HG03045 (cell line): ENCODE measurements at regions not wholly inside any gene's neighbourhood (a gene's known extent, or its start where the extent isn't known, plus 50 kb on each side); places are given as distances from the start of the nearest gene placed in this dataset.
"Not testable (repeated sequence)": the region's sequence is repeated elsewhere in the genome, so short reads cannot be mapped to it uniquely, and the experiment has no call there.

Experiments used
- ATAC-seq: cut with Tn5 transposase; IDR thresholded peaks from one replicate; pipeline ENCODE4 v1.9.1; 2021; ENCODE audit warnings: mild to moderate bottlenecking, moderate library complexity; ENCODE audit not compliant: unreplicated experiment

- no peak for ATAC-seq
Measured at GRCh38 chr4:17020451-17020850, 122.0 kb upstream of the LDB2 start.

- ATAC-seq: not testable (repeated sequence)
Measured at GRCh38 chr4:17018621-17019020, 120.2 kb upstream of the LDB2 start.

- ATAC-seq: no peak
Measured at GRCh38 chr4:17018013-17018412, 119.6 kb upstream of the LDB2 start.

GRCh38 chr4:17013382-17014006 is 115.0 kb upstream of the LDB2 start:
- ATAC-seq: no peak

GRCh38 chr4:17012451-17012850 is 114.0 kb upstream of the LDB2 start:
- ATAC-seq: no peak

- no peak for ATAC-seq
Measured at GRCh38 chr4:17010426-17011087, 112.1 kb upstream of the LDB2 start.

GRCh38 chr4:17009871-17010367 is 111.5 kb upstream of the LDB2 start:
- ATAC-seq: no peak

- ATAC-seq: no peak
Measured at GRCh38 chr4:17008834-17009345, 110.4 kb upstream of the LDB2 start.

GRCh38 chr4:17003606-17004392 is 105.4 kb upstream of the LDB2 start:
- ATAC-seq: not testable (repeated sequence)

GRCh38 chr4:16995451-16995850 is 97.0 kb upstream of the LDB2 start:
- no peak for ATAC-seq

GRCh38 chr4:16993956-16994840 is 95.8 kb upstream of the LDB2 start:
- ATAC-seq: no peak

- no peak for ATAC-seq
Measured at GRCh38 chr4:16992566-16993225, 94.3 kb upstream of the LDB2 start.

- ATAC-seq: no peak
Measured at GRCh38 chr4:16991450-16991849, 93.0 kb upstream of the LDB2 start.

- no peak for ATAC-seq
Measured at GRCh38 chr4:16989371-16989770, 90.9 kb upstream of the LDB2 start.

GRCh38 chr4:16988814-16989213 is 90.4 kb upstream of the LDB2 start:
- no peak for ATAC-seq

- ATAC-seq: no peak
Measured at GRCh38 chr4:16977081-16977480, 78.6 kb upstream of the LDB2 start.

GRCh38 chr4:16969696-16970135 is 71.3 kb upstream of the LDB2 start:
- no peak for ATAC-seq

- no peak for ATAC-seq
Measured at GRCh38 chr4:16967722-16968121, 69.3 kb upstream of the LDB2 start.

GRCh38 chr4:16959305-16959704 is 60.9 kb upstream of the LDB2 start:
- no peak for ATAC-seq
